Globus pallidus (tissue), 1 donor: ENCODE measurements at regions not wholly inside any gene's neighbourhood (a gene's known extent, or its start where the extent isn't known, plus 50 kb on each side); places are given as distances from the start of the nearest gene placed in this dataset.

Source experiments
- DNase-seq: peaks from one replicate; pipeline ENCODE4 v3.0.0-alpha.2; 2015; ENCODE audit warnings: low spot score

- DNase-seq, result no peak
Measured at GRCh38 chr6:167674486-167674885, 152.2 kb upstream of the AFDN start.

- no peak for DNase-seq
Measured at GRCh38 chr6:167676000-167676665, 150.6 kb upstream of the AFDN start.

- DNase-seq, result peak; percentile 69
Measured at GRCh38 chr6:167676666-167677421, 149.9 kb upstream of the AFDN start.

- no peak for DNase-seq
Measured at GRCh38 chr6:167677422-167677789, 149.3 kb upstream of the AFDN start.

- peak; percentile 65 for DNase-seq
Measured at GRCh38 chr6:167678102-167679101, 148.3 kb upstream of the AFDN start.

GRCh38 chr6:167679122-167679736, 147.5 kb upstream of the AFDN start:
- DNase-seq, result no peak

- no peak for DNase-seq
Measured at GRCh38 chr6:167679790-167680604, 146.7 kb upstream of the AFDN start.

- DNase-seq, result no peak
Measured at GRCh38 chr6:167680605-167681149, 146.0 kb upstream of the AFDN start.

GRCh38 chr6:167682125-167682524, 144.6 kb upstream of the AFDN start:
- no peak for DNase-seq

GRCh38 chr6:167682546-167683027, 144.1 kb upstream of the AFDN start:
- DNase-seq, result no peak

GRCh38 chr6:167683028-167683862, 143.5 kb upstream of the AFDN start:
- peak; percentile 98 for DNase-seq

- DNase-seq, result no peak
Measured at GRCh38 chr6:167684276-167685104, 142.2 kb upstream of the AFDN start.

GRCh38 chr6:167685654-167686053, 141.1 kb upstream of the AFDN start:
- DNase-seq, result no peak

GRCh38 chr6:167686204-167686893, 140.4 kb upstream of the AFDN start:
- DNase-seq, result no peak

GRCh38 chr6:167687116-167687725, 139.5 kb upstream of the AFDN start:
- no peak for DNase-seq

- DNase-seq, result no peak
Measured at GRCh38 chr6:167688123-167688522, 138.6 kb upstream of the AFDN start.

- no peak for DNase-seq
Measured at GRCh38 chr6:167689278-167689677, 137.4 kb upstream of the AFDN start.

- DNase-seq, result no peak
Measured at GRCh38 chr6:167689751-167690150, 137.0 kb upstream of the AFDN start.
